Stimulated activated CD8-positive, alpha-beta memory T cell treated with anti-CD3 and anti-CD28 coated beads, Interleukin-2, amount 100 ng/mL, for 1 hour (primary cell): ENCODE measurements at regions not wholly inside any gene's neighbourhood (a gene's known extent, or its start where the extent isn't known, plus 50 kb on each side); places are given as distances from the start of the nearest gene placed in this dataset.

Experiments used
- DNase-seq, 2 donors: peaks; one replicate each; pipeline ENCODE4 v3.0.0-alpha.2; 2020; ENCODE audit warnings: low read depth in 2 of 2

GRCh38 chr12:69189378-69189978 is 49.9 kb upstream of the CPSF6 start:
- no peak for DNase-seq
